ENCODE measurements at regions not wholly inside any gene's neighbourhood (a gene's known extent, or its start where the extent isn't known, plus 50 kb on each side); places are given as distances from the start of the nearest gene placed in this dataset.

DNA sequence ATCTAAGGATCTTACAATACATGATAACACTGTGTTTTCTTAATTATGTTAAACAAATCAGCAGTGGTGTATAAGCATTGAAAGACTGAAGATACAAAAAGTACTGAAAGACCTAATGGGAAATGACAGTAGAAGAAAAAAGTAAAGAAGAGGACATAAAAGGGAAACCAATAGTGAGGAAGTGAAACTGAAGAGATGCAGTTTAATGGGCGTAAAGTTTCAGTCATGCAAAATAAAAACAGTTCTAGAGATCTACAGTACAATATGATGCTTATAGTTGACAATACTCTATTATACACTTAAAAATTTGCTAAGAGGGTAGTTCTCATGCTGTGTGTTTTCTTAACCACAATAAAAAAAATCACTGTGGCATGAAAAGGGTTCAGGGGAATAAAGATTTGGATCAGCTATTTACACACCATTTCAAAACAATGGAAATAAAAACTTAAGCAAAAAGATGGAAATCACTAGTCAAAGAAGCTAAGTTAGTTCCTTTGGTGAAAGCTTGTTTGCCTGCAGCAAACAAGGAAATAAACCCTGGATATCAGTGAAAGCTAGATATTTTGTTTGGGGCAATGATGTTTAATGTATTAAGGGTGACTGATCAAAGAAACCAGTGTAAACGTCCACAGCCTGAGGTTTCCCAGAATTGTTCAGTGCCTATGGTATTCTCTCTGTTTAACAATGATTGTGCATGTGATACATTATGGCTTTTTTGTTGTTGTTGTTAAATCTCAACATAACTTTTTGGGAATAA is 1160.8 kb upstream of the ADGRL2 start:
- TF ChIP-seq EZH2 (IDR thresholded peaks at IDR 0.05; ENCODE audit: borderline replicate concordance, low read length) (no peak), CTCF (IDR thresholded peaks at IDR 0.05; ENCODE audit: low read length) (no peak)
